ENCODE measurements at regions not wholly inside any gene's neighbourhood (a gene's known extent, or its start where the extent isn't known, plus 50 kb on each side); places are given as distances from the start of the nearest gene placed in this dataset.
A peak's percentile ranks its signal among the peaks of the same experiment; 100 is the strongest.

- 83 to 84% methylated on average over 3 of the region's 3 CpGs for WGBS, 2 donors
- no peak overlapping the region for H3K27ac ChIP-seq
- TF ChIP-seq POLR2A (IDR thresholded peaks at IDR 0.05) (no peak), CTCF (IDR thresholded peaks at IDR 0.05) (no peak)
- no peaks in the 10 kb centered on the region for H3K9me3 ChIP-seq
- H3K27me3 ChIP-seq: no peaks in the 10 kb centered on the region
- intact Hi-C loops (cut with DNase I): no loop called here
- no peaks in the 10 kb centered on the region for H3K4me1 ChIP-seq
- no peaks in the 10 kb centered on the region for H3K36me3 ChIP-seq (replicated peaks in 1 of 2; ENCODE audit: insufficient read depth in 1 of 2, low read depth in 2 of 2)
- no peak for DNase-seq
- H3K4me3 ChIP-seq: no peak overlapping the region
- ATAC-seq: no peak
These were observed 311.0 kb downstream of the KCNRG start for GRCh38 chr13:50326271-50326670.

- no peak for DNase-seq
- no peaks in the 10 kb centered on the region for H3K27me3 ChIP-seq
- no peak for TF ChIP-seq POLR2A (IDR thresholded peaks at IDR 0.05)
- TF ChIP-seq CTCF (IDR thresholded peaks at IDR 0.05): no peak
- H3K4me1 ChIP-seq: no peaks in the 10 kb centered on the region
- intact Hi-C loops (cut with DNase I): no loop called here
- no peaks in the 10 kb centered on the region for H3K9me3 ChIP-seq
- WGBS, 2 donors: 35 to 39% methylated on average over 5 of the region's 5 CpGs
- H3K27ac ChIP-seq: no peak overlapping the region
- H3K36me3 ChIP-seq (replicated peaks in 1 of 2; ENCODE audit: insufficient read depth in 1 of 2, low read depth in 2 of 2): no peaks in the 10 kb centered on the region
- ATAC-seq: peak; percentile 21
- H3K4me3 ChIP-seq: no peak overlapping the region
These were observed 311.6 kb downstream of the KCNRG start for GRCh38 chr13:50326811-50327210.

GRCh38 chr13:50334115-50334778, 319.0 kb downstream of the KCNRG start:
- intact Hi-C loops (cut with DNase I): no loop called here
- no peak overlapping the region for H3K27ac ChIP-seq
- no peak overlapping the region for H3K4me3 ChIP-seq
- TF ChIP-seq POLR2A (IDR thresholded peaks at IDR 0.05) (no peak), CTCF (IDR thresholded peaks at IDR 0.05) (no peak)
- no peaks in the 10 kb centered on the region for H3K27me3 ChIP-seq
- peaks cover 6% of the 10 kb centered on the region for H3K4me1 ChIP-seq
- WGBS, 2 donors: 86 to 91% methylated on average over 9 of the region's 9 CpGs
- DNase-seq (no peak), ATAC-seq (no peak)
- H3K9me3 ChIP-seq: no peaks in the 10 kb centered on the region
- H3K36me3 ChIP-seq (replicated peaks in 1 of 2; ENCODE audit: insufficient read depth in 1 of 2, low read depth in 2 of 2): no peaks in the 10 kb centered on the region

GRCh38 chr13:50334944-50335343, 319.7 kb downstream of the KCNRG start:
- Histone ChIP-seq H3K36me3 (replicated peaks in 1 of 2; ENCODE audit: insufficient read depth in 1 of 2, low read depth in 2 of 2) (no peaks in the 10 kb centered on the region), H3K4me1 (peaks cover 6% of the 10 kb centered on the region), H3K27me3 (no peaks in the 10 kb centered on the region), H3K9me3 (no peaks in the 10 kb centered on the region), H3K4me3 (no peak overlapping the region), H3K27ac (no peak overlapping the region)
- 47 to 70% methylated on average over 5 of the region's 5 CpGs for WGBS, 2 donors
- ATAC-seq: no peak
- DNase-seq: no peak
- TF ChIP-seq POLR2A (IDR thresholded peaks at IDR 0.05) (no peak), CTCF (IDR thresholded peaks at IDR 0.05) (no peak)
- intact Hi-C loops (cut with DNase I): no loop called here

- Histone ChIP-seq H3K4me1 (peaks cover 6% of the 10 kb centered on the region), H3K36me3 (replicated peaks in 1 of 2; ENCODE audit: insufficient read depth in 1 of 2, low read depth in 2 of 2) (no peaks in the 10 kb centered on the region), H3K4me3 (no peak overlapping the region), H3K27ac (no peak overlapping the region), H3K9me3 (no peaks in the 10 kb centered on the region), H3K27me3 (no peaks in the 10 kb centered on the region)
- WGBS, 2 donors: 69 to 74% methylated on average over 1 of the region's 1 CpG
- no peak for TF ChIP-seq POLR2A (IDR thresholded peaks at IDR 0.05)
- TF ChIP-seq CTCF (IDR thresholded peaks at IDR 0.05): no peak
- DNase-seq: no peak
- intact Hi-C loops (cut with DNase I): no loop called here
- no peak for ATAC-seq
These were observed 324.0 kb downstream of the KCNRG start for GRCh38 chr13:50339271-50339670.

All from body of pancreas (tissue), 4 donors.